Parathyroid adenoma (tissue), 2 donors: ENCODE measurements at regions not wholly inside any gene's neighbourhood (a gene's known extent, or its start where the extent isn't known, plus 50 kb on each side); places are given as distances from the start of the nearest gene placed in this dataset.
"Not testable (repeated sequence)": the region's sequence is repeated elsewhere in the genome, so short reads cannot be mapped to it uniquely, and the experiment has no call there.

Experiments
- H2AFZ ChIP-seq: fragments of 300-600 bp; sonication (generic); one replicate; pipeline ENCODE4 v1.7.0; 2017; ENCODE audit warnings: antibody characterized with exemption, mild to moderate bottlenecking
- H3K27ac ChIP-seq: fragments of 300-600 bp; sonication (generic); one replicate; pipeline ENCODE4 v1.7.0; 2017
- H3K27me3 ChIP-seq: fragments of 300-600 bp; sonication (generic); one replicate; pipeline ENCODE4 v1.7.0; 2017; ENCODE audit warnings: low read length; ENCODE audit not compliant: control insufficient read depth, insufficient read depth
- H3K36me3 ChIP-seq: fragments of 300-600 bp; sonication (generic); one replicate; pipeline ENCODE4 v1.7.0; 2017; ENCODE audit warnings: low read length; ENCODE audit not compliant: control insufficient read depth, insufficient read depth
- H3K4me1 ChIP-seq: fragments of 300-600 bp; sonication (generic); one replicate; pipeline ENCODE4 v1.7.0; 2017; ENCODE audit warnings: control low read depth
- H3K4me2 ChIP-seq: fragments of 300-600 bp; sonication (generic); one replicate; pipeline ENCODE4 v1.7.0; 2017; ENCODE audit warnings: low read length
- H3K4me3 ChIP-seq: fragments of 300-600 bp; sonication (generic); one replicate; pipeline ENCODE4 v1.7.0; 2017; ENCODE audit warnings: low read depth, low read length
- H3K79me2 ChIP-seq: fragments of 300-600 bp; sonication (generic); one replicate; pipeline ENCODE4 v1.7.0; 2017; ENCODE audit warnings: control low read depth
- H3K9ac ChIP-seq: fragments of 300-600 bp; sonication (generic); one replicate; pipeline ENCODE4 v1.7.0; 2017; ENCODE audit warnings: mild to moderate bottlenecking
- H3K9me3 ChIP-seq: fragments of 300-600 bp; sonication (generic); one replicate; pipeline ENCODE4 v1.7.0; 2017; ENCODE audit warnings: low read length; ENCODE audit not compliant: control insufficient read depth
- TF ChIP-seq, protein P1 (sequence below): fragments of 300-600 bp; sonication (generic); IDR thresholded peaks from one replicate; pipeline ENCODE4 v1.7.0; 2017; ENCODE audit warnings: antibody characterized with exemption, mild to moderate bottlenecking
- donor health status: primary hyperparathyroidism.

DNA sequence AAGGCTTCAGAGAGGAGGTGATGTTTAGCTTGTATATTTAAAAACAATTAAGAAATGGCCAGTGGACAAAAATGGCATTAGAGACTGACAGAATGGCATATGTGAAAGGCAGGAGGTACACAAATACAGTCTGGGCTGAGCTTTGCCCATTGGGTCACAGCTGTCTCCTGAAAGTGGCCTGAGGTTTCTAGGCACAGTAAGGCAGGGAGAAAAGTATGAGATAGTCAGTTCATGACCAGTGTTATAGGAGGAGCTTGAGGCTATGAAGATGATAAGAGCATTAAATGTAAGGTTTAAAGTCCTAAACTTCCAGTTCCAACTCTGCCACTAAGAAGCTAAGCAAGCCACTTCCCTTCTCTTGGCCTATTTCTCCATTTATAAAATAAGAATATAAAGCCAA, 111.2 kb upstream of the SETMAR start:
- H3K4me1 ChIP-seq, result peaks cover 6% of the 10 kb centered on the region
- no peak overlapping the region for H3K9ac ChIP-seq
- H3K79me2 ChIP-seq, result no peaks in the 10 kb centered on the region
- H3K9me3 ChIP-seq, result no peaks in the 10 kb centered on the region
- H2AFZ ChIP-seq, result no peak overlapping the region
- no peaks in the 10 kb centered on the region for H3K27me3 ChIP-seq
- TF ChIP-seq, protein P1, sequence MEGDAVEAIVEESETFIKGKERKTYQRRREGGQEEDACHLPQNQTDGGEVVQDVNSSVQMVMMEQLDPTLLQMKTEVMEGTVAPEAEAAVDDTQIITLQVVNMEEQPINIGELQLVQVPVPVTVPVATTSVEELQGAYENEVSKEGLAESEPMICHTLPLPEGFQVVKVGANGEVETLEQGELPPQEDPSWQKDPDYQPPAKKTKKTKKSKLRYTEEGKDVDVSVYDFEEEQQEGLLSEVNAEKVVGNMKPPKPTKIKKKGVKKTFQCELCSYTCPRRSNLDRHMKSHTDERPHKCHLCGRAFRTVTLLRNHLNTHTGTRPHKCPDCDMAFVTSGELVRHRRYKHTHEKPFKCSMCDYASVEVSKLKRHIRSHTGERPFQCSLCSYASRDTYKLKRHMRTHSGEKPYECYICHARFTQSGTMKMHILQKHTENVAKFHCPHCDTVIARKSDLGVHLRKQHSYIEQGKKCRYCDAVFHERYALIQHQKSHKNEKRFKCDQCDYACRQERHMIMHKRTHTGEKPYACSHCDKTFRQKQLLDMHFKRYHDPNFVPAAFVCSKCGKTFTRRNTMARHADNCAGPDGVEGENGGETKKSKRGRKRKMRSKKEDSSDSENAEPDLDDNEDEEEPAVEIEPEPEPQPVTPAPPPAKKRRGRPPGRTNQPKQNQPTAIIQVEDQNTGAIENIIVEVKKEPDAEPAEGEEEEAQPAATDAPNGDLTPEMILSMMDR, result no peak
- H3K36me3 ChIP-seq, result no peaks in the 10 kb centered on the region
- no peak overlapping the region for H3K27ac ChIP-seq
- H3K4me2 ChIP-seq, result no peak overlapping the region
- H3K4me3 ChIP-seq, result no peak overlapping the region

DNA sequence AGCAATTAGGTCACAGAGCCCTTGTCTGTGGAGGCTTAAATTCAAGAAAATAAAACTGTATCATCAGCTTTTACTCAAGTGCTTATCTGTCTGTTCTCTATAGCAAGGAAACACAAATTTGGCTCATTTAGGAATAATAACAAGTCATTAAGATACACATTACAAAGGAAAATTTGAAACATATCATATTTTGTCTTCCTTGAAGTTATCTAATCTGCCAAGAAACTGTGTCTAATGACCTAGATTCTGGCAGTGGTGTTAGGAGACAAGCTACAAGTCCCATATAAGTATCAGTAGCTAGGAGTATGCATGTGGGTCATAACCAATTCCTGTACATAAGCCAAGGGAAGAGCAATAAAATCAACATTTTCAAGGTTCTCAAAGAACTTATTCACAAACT, 108.2 kb upstream of the SETMAR start:
- Histone ChIP-seq H3K4me2 (no peak overlapping the region), H3K27me3 (no peaks in the 10 kb centered on the region), H3K27ac (no peak overlapping the region), H2AFZ (no peak overlapping the region), H3K4me1 (peaks cover 6% of the 10 kb centered on the region), H3K9ac (no peak overlapping the region), H3K36me3 (no peaks in the 10 kb centered on the region), H3K4me3 (no peak overlapping the region), H3K79me2 (no peaks in the 10 kb centered on the region), H3K9me3 (no peaks in the 10 kb centered on the region)
- TF ChIP-seq, protein P1, result no peak

DNA sequence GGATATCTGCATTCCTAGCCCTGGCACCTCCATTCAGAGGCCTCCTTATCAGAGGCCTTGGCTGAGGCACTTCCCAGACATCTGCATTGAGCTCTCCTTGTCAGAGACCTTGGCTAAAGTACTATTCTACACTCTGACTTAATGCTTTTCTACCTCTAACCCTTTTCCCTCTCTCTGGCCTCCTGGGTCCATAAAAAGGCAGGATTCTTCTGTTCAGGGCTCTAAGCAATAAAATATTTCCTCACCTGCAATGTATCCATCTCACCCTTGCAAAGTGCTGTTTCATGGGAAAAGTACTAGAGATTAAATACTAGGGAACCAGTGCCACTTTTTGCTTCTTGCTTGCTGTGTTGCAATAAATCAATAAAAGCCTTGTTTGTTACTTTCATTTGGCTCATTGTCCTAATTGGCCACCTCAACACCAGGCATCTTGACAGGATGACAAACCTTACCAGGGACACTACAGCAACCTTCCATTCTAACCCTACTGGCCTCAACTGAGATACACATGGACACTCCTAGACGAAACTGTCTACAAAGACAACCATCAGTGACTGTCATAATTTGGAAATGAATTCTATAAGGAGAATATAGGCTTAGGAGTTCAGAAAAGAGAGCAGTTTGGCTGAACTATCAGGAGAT, 106.5 kb upstream of the SETMAR start:
- Histone ChIP-seq H3K27ac (no peak overlapping the region), H2AFZ (no peak overlapping the region), H3K79me2 (no peaks in the 10 kb centered on the region), H3K9me3 (no peaks in the 10 kb centered on the region), H3K36me3 (no peaks in the 10 kb centered on the region), H3K4me3 (no peak overlapping the region), H3K9ac (no peak overlapping the region), H3K27me3 (no peaks in the 10 kb centered on the region), H3K4me1 (peaks cover 3% of the 10 kb centered on the region), H3K4me2 (no peak overlapping the region)
- TF ChIP-seq, protein P1, result no peak

DNA sequence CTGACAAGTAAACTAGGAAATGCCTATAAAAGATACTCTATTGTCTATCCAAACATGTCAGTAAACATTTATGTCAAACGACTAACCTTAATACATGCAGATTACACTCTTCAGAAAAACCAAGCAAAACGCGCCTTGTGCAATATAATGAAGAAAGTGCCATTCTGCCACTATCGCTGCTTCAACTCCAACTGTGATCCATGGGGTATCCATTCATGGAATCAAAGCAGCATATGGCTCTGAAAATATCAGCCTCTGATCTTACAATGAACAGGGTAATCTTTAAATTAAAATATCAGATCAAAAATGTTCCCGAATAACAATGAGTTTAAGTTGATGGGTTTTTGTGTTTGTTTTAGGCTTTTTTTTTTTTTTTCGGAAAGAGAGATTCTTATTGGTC, 105.5 kb upstream of the SETMAR start:
- Histone ChIP-seq H3K27me3 (no peaks in the 10 kb centered on the region), H3K4me1 (peaks cover 3% of the 10 kb centered on the region), H3K27ac (no peak overlapping the region), H3K79me2 (no peaks in the 10 kb centered on the region), H3K36me3 (no peaks in the 10 kb centered on the region), H3K9ac (no peak overlapping the region), H3K9me3 (no peaks in the 10 kb centered on the region), H2AFZ (no peak overlapping the region), H3K4me2 (no peak overlapping the region), H3K4me3 (no peak overlapping the region)
- TF ChIP-seq, protein P1, result no peak

DNA sequence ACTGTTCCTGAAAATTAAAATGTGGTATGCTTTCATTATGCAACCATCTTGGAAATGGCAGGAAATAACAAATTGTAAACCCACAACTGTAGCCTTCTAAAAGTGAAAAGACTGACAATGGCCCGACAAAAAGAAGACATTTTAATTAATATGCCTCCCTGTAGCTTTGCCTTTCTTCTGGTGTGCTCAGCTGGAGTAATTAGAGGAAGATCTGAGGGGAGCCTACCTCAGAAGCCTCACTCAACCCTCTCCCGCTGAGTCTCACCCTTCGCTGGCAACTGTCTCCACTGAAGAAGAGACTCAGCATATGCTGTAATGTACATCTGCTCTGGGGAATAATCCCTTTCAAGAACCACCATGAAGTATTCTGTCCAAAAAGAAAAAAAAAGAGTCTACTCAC, 104.7 kb upstream of the SETMAR start:
- peaks cover 3% of the 10 kb centered on the region for H3K4me1 ChIP-seq
- H3K27ac ChIP-seq, result no peak overlapping the region
- H3K9me3 ChIP-seq, result no peaks in the 10 kb centered on the region
- no peaks in the 10 kb centered on the region for H3K27me3 ChIP-seq
- H3K9ac ChIP-seq, result no peak overlapping the region
- H3K79me2 ChIP-seq, result no peaks in the 10 kb centered on the region
- no peak overlapping the region for H2AFZ ChIP-seq
- H3K4me3 ChIP-seq, result no peak overlapping the region
- no peaks in the 10 kb centered on the region for H3K36me3 ChIP-seq
- no peak overlapping the region for H3K4me2 ChIP-seq
- TF ChIP-seq, protein P1, result no peak

DNA sequence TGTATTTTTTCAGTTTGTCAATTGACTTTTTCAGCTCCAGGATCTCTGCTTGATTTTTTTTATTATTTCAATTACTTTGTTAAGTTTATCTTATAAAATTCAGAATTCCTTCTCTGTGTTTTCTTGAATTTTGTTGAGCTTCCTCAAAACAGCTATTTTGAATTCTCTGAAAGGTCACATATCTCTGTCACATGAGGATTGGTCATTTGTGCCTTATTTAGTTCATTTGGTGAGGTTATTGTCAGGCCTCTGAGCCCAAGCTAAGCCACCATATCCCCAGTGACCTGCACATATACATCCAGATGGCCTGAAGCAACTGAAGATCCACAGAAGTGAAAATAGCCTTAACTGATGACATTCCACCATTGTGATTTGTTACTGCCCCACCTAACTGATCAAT, 98.4 kb upstream of the SETMAR start:
- H2AFZ ChIP-seq, H3K9ac ChIP-seq, H3K79me2 ChIP-seq, H3K36me3 ChIP-seq, H3K4me2 ChIP-seq, H3K4me1 ChIP-seq, H3K27ac ChIP-seq, H3K4me3 ChIP-seq, H3K9me3 ChIP-seq, H3K27me3 ChIP-seq: not testable (repeated sequence)
